Fibroblast of lung (primary cell): ENCODE measurements at regions not wholly inside any gene's neighbourhood (a gene's known extent, or its start where the extent isn't known, plus 50 kb on each side); places are given as distances from the start of the nearest gene placed in this dataset.

Experiments used
- DNase-seq, 2 donors: peaks; one replicate each; pipeline versions ENCODE4 v3.0.0 to v3.0.0-alpha.2; 2010; ENCODE audit warnings: low read depth in 2 of 2
- H2AFZ ChIP-seq: 2 replicates; pipeline ENCODE4 v1.5.1; 2012; ENCODE audit warnings: low read length, control low read depth, inconsistent platforms
- H3K27ac ChIP-seq: 2 replicates; pipeline ENCODE4 v1.5.1; 2011; ENCODE audit warnings: low read length, control low read depth; ENCODE audit not compliant: insufficient read depth
- H3K27me3 ChIP-seq: 2 replicates; pipeline ENCODE4 v1.5.1; 2011; ENCODE audit warnings: mild to moderate bottlenecking, low read length; ENCODE audit not compliant: control insufficient read depth, insufficient read depth
- H3K36me3 ChIP-seq: 2 replicates; pipeline ENCODE4 v1.5.1; 2011; ENCODE audit warnings: low read length; ENCODE audit not compliant: control insufficient read depth, insufficient read depth
- H3K4me1 ChIP-seq: 2 replicates; pipeline ENCODE4 v1.5.1; 2011; ENCODE audit warnings: low read length; ENCODE audit not compliant: control insufficient read depth, insufficient read depth; ENCODE audit errors: extremely low read depth
- H3K4me2 ChIP-seq: 2 replicates; pipeline ENCODE4 v1.5.1; 2011; ENCODE audit warnings: low read length, control low read depth; ENCODE audit not compliant: insufficient read depth; ENCODE audit errors: extremely low read depth
- H3K4me3 ChIP-seq, 4 experiments: fragments of 200-600 bp in 1 of 4; sonication (generic) in 1 of 4; replicated peaks in 1 of 4; 2 replicates each; pipeline ENCODE4 v1.5.1; 2011 to 2016; ENCODE audit warnings: low read length in 4 of 4, low read depth in 3 of 4, mild to moderate bottlenecking in 3 of 4, control low read depth in 2 of 4, inconsistent platforms in 1 of 4, mixed read lengths in 1 of 4; ENCODE audit not compliant: insufficient read depth in 1 of 4; ENCODE audit errors: control extremely low read depth in 1 of 4
- H3K79me2 ChIP-seq: 2 replicates; pipeline ENCODE4 v1.5.1; 2012; ENCODE audit warnings: mild to moderate bottlenecking, low read length, inconsistent platforms; ENCODE audit not compliant: control insufficient read depth, insufficient read depth
- H3K9ac ChIP-seq: 2 replicates; pipeline ENCODE4 v1.5.1; 2011; ENCODE audit warnings: mild to moderate bottlenecking, low read length, control low read depth; ENCODE audit not compliant: insufficient read depth
- H3K9me3 ChIP-seq: 2 replicates; pipeline ENCODE4 v1.5.1; 2012; ENCODE audit warnings: low read depth, low read length; ENCODE audit not compliant: control insufficient read depth, insufficient read depth
- H4K20me1 ChIP-seq: 2 replicates; pipeline ENCODE4 v1.5.1; 2011; ENCODE audit warnings: low read length; ENCODE audit not compliant: control insufficient read depth, insufficient read depth; ENCODE audit errors: extremely low read depth
- EZH2 ChIP-seq: IDR thresholded peaks from 2 replicates; pipeline ENCODE4 v1.5.1; 2012; ENCODE audit warnings: low read length, control low read depth, mild to moderate bottlenecking; ENCODE audit errors: missing control alignments
- TF ChIP-seq, protein P1 (sequence below), 2 donors: IDR thresholded peaks in 1 of 2; conservative IDR thresholded peaks in 1 of 2; 1 replicate in 1 of 2; 2 replicates in 1 of 2; pipeline ENCODE4 v1.5.1; 2011 to 2012; ENCODE audit warnings: low read length in 2 of 2, control low read depth in 1 of 2, inconsistent platforms in 1 of 2, low read depth in 1 of 2, mild to moderate bottlenecking in 1 of 2

- no peaks in the 10 kb centered on the region for H3K79me2 ChIP-seq
- H3K9ac ChIP-seq: no peak overlapping the region
- no peak overlapping the region for H3K4me3 ChIP-seq
- no peaks in the 10 kb centered on the region for H3K36me3 ChIP-seq
- no peaks in the 10 kb centered on the region for H4K20me1 ChIP-seq
- H3K27ac ChIP-seq: no peak overlapping the region
- no peak for DNase-seq
- H3K27me3 ChIP-seq: no peaks in the 10 kb centered on the region
- TF ChIP-seq EZH2: no peak
- TF ChIP-seq, protein P1, sequence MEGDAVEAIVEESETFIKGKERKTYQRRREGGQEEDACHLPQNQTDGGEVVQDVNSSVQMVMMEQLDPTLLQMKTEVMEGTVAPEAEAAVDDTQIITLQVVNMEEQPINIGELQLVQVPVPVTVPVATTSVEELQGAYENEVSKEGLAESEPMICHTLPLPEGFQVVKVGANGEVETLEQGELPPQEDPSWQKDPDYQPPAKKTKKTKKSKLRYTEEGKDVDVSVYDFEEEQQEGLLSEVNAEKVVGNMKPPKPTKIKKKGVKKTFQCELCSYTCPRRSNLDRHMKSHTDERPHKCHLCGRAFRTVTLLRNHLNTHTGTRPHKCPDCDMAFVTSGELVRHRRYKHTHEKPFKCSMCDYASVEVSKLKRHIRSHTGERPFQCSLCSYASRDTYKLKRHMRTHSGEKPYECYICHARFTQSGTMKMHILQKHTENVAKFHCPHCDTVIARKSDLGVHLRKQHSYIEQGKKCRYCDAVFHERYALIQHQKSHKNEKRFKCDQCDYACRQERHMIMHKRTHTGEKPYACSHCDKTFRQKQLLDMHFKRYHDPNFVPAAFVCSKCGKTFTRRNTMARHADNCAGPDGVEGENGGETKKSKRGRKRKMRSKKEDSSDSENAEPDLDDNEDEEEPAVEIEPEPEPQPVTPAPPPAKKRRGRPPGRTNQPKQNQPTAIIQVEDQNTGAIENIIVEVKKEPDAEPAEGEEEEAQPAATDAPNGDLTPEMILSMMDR (conservative IDR thresholded peaks at IDR 0.05 in 1 of 2, IDR thresholded peaks at IDR 0.05 in 1 of 2; ENCODE audit: low read depth in 1 of 2, low read length in 2 of 2): no peak
- H3K4me2 ChIP-seq: no peak overlapping the region
- no peaks in the 10 kb centered on the region for H3K4me1 ChIP-seq
- H2AFZ ChIP-seq: no peak overlapping the region
- H3K9me3 ChIP-seq: no peaks in the 10 kb centered on the region
These were observed 1513.7 kb downstream of the GRIK2 start for GRCh38 chr6:102907181-102907580.

DNA sequence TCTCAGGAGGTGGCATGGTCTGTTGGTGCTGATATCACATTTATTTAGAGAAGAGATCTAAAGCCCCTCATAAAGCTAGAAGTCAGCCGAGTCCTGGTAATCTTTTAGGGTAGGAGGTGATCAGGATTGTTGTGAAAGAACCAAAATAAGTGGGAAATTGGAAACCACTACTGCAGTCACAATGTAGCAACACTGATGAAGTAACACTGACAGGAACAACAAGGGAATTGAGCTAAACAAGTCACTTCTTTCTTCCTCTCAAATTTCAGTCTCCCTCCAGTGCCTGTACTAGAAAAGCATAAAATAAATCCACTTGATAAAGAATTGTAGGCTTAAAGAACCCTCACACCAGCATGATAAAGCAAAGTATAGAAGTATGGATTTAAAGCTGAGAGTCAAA is 1509.0 kb downstream of the GRIK2 start:
- Histone ChIP-seq H3K79me2 (no peaks in the 10 kb centered on the region), H3K4me1 (no peaks in the 10 kb centered on the region), H3K4me3 (no peak overlapping the region), H3K9ac (no peak overlapping the region), H3K36me3 (no peaks in the 10 kb centered on the region), H3K27ac (no peak overlapping the region), H3K4me2 (no peak overlapping the region), H4K20me1 (no peaks in the 10 kb centered on the region), H2AFZ (no peak overlapping the region), H3K9me3 (no peaks in the 10 kb centered on the region), H3K27me3 (no peaks in the 10 kb centered on the region)
- no peak for TF ChIP-seq EZH2
- TF ChIP-seq, protein P1 (conservative IDR thresholded peaks at IDR 0.05 in 1 of 2, IDR thresholded peaks at IDR 0.05 in 1 of 2; ENCODE audit: low read depth in 1 of 2, low read length in 2 of 2): no peak
- DNase-seq: no peak

GRCh38 chr6:102895683-102896082 is 1502.2 kb downstream of the GRIK2 start:
- Histone ChIP-seq H3K4me2 (no peak overlapping the region), H2AFZ (no peak overlapping the region), H3K4me1 (no peaks in the 10 kb centered on the region), H3K9ac (no peak overlapping the region), H3K9me3 (no peaks in the 10 kb centered on the region), H3K27ac (no peak overlapping the region), H3K79me2 (no peaks in the 10 kb centered on the region), H4K20me1 (no peaks in the 10 kb centered on the region), H3K27me3 (no peaks in the 10 kb centered on the region), H3K4me3 (no peak overlapping the region), H3K36me3 (no peaks in the 10 kb centered on the region)
- TF ChIP-seq, protein P1 (conservative IDR thresholded peaks at IDR 0.05 in 1 of 2, IDR thresholded peaks at IDR 0.05 in 1 of 2; ENCODE audit: low read depth in 1 of 2, low read length in 2 of 2): no peak
- no peak for TF ChIP-seq EZH2
- no peak for DNase-seq
